NCI-H2196 treated with DMSO at 0.1 percent for 48 hours (cell line): ENCODE measurements at regions not wholly inside any gene's neighbourhood (a gene's known extent, or its start where the extent isn't known, plus 50 kb on each side); places are given as distances from the start of the nearest gene placed in this dataset.
A peak's percentile ranks its signal among the peaks of the same experiment; 100 is the strongest.

Source experiments
- DNase-seq: peaks from one replicate; lab custom pipeline; 2025; ENCODE audit not compliant: unreplicated experiment; lab: John Stamatoyannopoulos, UW

DNA sequence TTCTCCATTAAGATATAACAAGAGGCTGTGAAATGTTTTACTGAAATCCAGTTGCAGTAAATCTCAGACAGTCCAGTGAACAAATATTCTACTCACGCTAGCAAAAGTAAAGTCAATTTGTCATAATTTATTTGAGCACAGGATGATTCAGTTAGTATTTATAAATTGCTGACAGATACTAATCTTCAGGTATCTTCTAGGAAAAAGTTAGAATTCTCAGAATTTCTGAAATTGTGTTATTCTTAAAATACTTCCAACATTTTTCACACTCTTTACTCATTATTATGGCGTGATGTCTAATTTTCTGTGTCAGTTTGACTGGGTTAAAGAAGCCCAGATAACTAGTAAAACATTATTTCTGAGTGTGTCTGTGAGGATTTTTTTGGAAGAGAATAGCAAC is 460.2 kb upstream of the ACVR2A start:
- DNase-seq: no peak

DNA sequence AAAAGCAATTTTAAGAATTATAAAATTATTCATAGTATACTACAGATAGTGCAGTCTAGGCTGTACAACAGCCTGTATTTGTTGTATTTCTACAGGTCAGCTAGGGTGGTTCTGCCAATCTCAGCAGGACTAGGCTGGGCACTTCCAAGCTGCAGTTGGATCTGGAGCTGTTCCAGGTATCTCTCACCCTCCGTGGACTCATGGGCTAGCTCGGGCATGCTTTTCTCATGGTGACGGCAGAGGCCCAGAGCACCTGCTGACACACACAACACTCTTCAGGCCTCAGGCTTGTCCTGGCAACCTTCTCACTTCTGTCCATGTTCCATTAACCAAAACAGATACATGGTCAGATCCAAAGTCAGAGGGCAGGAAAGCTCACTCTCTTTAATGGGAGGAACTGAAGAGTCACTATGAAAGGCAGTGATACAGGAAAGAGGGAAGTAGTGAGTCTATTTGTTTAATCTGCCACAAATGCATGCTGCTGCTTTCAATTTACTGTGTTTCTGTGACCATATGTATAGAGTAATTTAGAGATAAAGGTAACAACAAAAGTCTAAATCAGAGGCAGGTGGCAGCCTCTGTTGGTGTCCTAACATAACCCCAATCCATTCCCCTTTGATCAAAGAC is 462.4 kb upstream of the ACVR2A start:
- peak; percentile 93 for DNase-seq

DNA sequence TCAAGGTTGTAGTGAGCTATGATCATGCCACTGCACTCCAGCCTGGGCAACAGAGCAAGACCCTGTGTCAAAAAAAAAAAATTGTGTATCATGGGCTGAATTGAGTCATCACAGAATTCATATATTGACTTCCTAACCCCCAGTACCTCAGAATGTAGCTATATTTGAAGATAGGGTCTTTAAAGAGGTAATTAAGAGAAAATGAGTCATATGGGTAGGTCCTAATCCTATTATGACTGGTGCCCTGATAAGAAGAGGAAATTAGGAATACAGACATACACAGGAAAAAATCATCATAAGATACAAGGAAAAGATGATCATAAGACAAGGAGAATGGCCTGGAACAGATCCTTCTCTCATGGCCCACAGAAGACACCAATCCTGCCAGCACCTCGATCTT is 466.4 kb upstream of the ACVR2A start:
- no peak for DNase-seq

DNA sequence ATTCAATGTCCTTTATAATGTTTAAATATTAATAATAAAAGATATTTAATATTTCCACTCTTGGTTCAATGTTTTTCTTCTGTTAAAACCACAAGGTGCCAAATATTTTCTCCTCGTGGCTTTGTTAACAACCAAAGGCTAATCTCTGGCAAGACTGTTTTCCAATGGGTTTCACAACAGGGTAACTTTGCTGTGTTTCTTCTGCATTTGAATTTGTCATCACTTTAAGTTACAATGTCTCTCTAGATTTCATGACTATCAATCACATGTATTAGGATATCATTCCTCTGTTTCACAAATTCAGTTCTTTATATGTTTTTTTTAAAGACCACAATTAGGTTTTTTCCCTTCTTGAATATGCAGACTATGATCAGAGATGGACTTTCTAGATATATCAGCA is 469.8 kb upstream of the ACVR2A start:
- DNase-seq: no peak

DNA sequence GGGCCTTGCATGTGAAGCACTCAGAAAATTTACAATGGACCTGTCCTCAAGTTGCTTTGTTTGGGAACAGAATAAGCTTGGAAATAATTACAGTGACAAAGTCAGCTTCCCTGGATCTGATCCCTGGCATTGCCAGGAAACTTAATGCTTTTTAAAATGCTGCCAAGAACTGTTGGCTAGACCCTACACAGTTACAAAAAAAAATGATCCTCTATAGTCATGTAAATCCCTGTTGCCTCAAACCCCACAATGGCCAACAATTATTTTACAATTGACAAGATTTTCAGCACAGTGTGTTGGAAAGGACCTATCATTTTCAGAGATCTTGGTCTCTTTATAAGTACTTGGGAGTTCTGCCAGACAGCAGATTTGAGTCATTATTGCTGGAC is 470.4 kb upstream of the ACVR2A start:
- DNase-seq: peak; percentile 31

DNA sequence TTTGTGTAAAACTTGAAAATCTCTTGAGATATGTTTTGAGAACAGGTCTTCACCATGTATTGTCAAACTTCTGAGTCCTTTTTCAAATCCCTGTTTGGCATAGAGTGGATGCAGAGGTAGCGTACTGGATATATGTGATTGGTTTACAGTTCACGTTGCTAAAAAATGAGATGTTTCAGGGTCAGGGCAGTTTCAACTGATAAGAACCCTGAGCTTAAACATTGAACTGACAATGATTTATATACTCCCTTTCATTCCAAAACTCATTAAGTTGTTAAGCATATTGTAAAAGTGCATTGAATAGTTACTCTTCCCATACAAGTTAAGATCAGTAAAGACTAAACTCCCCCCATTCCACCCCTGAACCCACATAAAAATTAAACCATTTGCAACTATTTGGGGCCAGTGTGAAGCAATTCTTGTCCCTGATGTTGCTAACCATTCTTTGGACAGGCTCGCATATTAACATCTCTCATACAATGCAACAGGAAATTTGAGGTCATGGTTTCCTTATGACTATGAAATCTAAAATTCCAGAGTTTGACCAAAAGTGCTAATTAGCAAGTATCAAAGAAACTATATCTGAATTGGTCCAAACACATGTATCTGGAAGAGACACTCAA is 470.9 kb upstream of the ACVR2A start:
- DNase-seq: no peak

- no peak for DNase-seq
Measured at GRCh38 chr2:147368306-147368705, 476.5 kb upstream of the ACVR2A start.

DNA sequence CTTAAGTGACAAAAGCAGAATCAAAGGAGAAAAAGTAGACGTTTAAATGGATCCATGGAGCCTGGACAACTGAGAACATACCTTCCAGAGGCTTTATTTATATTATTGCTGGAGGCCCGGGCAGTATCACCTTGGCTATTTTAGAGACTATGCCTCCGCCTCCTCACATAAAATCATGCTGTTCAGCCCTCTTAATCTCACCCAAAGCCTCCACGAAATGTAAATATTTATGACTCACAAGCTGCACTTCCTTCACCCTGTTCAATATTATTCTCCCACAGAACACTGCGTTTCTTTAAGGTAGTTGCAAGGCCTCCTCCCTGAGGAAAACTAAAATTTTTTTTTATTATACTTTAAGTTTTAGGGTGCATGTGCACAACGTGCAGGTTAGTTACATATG is 478.6 kb upstream of the ACVR2A start:
- no peak for DNase-seq

- no peak for DNase-seq
Measured at GRCh38 chr2:147365622-147366021, 479.2 kb upstream of the ACVR2A start.

DNA sequence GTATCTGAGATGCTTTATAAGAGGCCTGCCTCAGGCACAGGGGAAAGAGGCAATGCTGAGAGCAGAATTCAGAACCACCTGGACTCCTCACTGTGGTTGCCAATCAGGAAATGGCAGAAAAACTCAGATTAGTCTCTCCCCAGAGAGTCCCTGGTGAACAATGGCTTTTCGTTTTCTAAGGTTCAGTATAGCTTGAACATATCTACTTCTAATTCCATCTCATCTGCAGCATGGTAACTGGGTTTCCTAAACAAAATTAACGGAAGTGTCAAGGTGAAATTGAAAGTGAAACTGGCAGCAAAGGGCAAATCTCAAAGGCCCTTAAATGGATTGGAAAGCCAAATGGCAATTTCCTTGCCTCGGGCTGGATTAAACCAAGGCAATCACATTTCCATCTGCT is 480.2 kb upstream of the ACVR2A start:
- DNase-seq: peak; percentile 41

DNA sequence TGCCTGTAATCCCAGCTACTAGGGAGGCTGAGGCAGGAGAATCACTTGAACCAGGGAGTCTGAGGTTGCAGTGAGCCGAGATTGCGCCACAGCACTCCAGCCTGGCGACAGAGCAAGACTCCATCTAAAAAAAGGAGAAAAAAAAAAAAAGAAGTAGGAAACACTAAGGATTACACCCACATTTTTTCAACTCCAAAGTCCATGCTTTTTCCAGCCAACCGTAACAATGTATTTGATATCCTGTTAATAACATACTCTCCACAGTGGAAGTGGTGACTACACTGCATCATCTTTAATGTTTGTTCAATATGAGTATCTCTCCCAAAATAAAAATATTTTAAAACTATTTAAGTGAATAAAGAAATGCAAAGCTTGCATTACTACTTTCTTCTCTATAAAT is 481.6 kb upstream of the ACVR2A start:
- DNase-seq: no peak

DNA sequence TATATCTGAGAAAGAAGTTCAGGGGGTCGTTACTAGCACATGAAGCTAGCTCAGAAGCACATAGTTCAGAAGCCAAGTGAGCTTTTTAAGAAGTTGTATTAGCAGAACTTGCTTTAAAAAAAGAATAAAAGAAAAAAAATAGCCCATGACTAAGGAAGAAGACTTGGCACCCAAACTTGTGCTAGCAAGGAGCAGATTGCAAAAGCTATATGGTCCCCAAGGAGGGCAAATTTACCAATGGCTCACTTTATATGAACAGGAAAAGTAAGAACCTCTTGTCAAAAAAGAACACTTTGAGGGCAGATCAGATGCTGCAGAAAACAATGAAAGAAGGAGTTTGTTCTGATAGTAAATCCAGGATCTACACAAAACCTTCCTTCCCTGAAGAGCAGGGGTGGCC is 486.5 kb upstream of the ACVR2A start:
- no peak for DNase-seq

DNA sequence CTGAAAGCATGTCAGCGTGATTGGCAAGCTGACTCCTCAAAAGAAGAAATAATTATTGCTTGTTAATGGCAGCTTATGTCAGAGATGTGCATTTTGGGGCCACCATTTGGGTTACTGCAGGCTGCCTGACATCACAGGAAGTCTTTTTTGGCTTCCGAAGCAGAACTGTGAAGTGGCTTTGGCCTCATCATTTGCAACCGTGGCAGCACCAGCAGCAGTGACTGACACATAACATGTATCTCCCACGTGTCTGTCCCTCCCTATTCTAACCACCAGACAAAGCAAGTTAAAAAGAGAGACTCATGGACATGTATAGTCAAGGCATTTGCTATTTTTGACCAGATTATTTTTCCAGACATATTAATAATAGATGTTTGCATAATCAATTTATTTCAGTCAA is 488.7 kb upstream of the ACVR2A start:
- DNase-seq: no peak

DNA sequence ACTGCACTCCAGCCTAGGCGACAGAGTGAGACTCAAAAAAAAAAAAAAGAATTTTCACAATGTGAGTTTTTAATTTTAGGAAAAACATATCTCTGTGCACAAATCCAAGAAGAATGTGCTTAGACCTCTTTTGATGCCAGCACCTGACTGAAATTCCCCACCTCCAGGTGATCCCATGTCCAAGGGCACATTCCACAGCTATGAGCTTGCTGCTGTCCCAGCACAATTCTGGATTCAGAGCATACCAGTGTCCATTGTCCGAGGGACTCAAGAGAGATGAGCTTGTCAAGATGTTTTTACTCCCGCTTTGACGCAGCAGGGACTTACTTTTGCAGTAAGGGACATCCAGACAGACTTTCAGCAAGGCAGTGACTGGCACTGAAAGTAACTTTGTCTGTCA is 489.1 kb upstream of the ACVR2A start:
- DNase-seq: no peak

DNA sequence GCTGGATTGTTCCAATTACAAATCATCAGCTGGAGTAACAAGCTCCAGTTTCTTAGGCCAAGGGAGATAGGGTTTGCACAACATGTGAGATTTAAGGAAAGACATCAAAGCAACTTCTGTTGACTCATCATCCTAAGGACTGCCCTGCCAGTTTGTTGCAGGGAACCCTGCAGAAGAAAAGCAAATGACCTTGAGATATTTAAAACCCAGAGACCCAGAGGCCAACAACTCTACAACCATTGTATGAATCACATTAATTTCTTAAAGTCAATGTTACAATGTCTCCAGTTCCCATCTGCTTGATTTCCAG is 491.8 kb upstream of the ACVR2A start:
- DNase-seq: no peak

DNA sequence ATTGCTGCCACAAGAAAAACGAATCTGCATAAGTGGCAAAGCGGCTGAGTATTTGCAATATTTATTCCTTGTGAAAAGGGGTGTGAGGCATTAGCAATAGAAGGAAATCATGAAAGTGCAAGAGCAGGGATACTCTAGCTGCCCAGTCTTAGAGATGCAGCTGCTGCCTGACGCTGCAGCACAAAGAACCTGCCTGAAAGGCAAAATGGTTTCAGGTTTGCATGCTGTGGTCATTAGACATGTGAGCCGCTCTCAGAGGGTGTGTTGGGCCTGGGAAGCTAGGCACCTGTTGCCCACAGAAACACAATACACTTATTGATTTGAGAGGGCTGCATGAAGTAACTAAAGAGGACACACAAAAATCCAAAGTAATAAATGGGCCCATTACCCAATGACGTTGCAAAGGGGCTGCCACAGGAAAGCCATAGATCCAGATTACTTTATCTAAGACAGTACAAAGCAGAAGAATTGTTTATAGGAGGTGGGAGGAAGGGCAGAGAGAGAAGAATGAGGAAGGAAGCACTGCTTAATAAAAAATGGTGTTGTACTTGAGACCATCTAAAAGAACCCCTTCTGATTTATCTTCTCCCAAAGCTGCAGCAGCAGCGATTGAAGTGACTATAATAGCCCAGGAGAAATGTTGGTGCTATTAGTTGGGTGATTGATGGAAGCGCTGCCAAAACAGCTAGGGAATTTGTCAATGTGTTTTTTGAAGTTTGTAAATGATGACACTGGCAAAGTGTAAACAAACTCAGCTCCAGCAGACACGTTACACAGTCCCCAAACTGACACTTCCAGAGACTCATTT is 492.4 kb upstream of the ACVR2A start:
- DNase-seq: peak; percentile 84

DNA sequence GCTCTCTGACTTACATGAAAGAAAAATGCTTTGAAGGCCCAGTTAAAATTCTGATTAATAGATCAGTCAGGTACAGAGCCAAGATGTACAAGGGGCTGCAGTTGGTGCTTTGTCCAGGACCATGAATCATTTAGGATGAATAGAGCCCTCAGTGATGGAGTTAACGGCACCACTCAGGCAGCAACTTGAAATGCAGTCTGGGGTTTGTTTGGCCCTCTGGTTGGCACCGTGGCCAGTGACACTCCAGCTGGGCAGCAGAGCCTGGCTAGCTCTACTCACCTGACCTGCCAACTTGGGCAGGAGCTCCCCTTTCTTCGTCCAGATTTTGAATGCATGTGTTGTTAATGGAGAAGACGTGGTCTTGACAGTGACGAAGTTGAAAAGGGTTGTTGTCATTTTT is 493.0 kb upstream of the ACVR2A start:
- DNase-seq: peak; percentile 34

- DNase-seq: no peak
Measured at GRCh38 chr2:147348931-147349555, 495.8 kb upstream of the ACVR2A start.

GRCh38 chr2:147346142-147346541 is 498.7 kb upstream of the ACVR2A start:
- no peak for DNase-seq

DNA sequence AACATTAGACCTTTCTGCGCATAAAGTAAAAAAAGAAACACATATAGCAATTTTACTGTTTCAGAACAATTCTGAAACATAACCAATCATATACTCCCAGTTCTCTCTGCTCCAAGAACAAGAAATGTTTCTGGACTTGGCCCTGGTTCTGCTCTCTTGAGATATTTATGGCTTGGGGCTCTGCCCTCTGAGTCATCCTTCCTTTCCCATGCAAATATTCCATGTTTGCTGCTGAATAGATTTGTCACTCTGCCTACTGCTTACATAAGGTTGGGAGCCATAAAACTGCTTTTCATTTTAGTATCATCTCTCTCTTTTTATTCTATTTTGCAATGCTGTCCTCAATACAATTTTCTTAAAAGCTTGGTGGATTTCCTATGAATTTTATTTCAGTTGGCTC is 499.6 kb upstream of the ACVR2A start:
- DNase-seq: no peak

DNA sequence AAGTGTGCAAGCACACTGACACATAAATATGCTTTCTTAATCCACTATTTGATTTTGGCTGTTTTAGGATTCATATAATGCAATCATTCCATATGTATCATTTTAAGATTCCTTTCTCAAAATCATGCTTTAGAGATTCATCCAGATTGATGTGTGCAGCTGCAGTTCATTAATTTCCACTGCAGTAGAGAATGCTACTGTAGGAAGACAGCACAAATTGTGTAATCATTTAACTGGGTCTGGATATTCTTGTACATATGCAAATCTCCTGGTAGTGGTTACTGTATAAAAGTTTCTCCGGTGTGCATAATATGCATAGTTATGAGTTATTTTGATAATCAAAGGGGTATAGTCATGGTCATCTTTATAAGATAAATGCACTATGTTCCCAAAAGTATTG is 502.5 kb upstream of the ACVR2A start:
- no peak for DNase-seq

DNA sequence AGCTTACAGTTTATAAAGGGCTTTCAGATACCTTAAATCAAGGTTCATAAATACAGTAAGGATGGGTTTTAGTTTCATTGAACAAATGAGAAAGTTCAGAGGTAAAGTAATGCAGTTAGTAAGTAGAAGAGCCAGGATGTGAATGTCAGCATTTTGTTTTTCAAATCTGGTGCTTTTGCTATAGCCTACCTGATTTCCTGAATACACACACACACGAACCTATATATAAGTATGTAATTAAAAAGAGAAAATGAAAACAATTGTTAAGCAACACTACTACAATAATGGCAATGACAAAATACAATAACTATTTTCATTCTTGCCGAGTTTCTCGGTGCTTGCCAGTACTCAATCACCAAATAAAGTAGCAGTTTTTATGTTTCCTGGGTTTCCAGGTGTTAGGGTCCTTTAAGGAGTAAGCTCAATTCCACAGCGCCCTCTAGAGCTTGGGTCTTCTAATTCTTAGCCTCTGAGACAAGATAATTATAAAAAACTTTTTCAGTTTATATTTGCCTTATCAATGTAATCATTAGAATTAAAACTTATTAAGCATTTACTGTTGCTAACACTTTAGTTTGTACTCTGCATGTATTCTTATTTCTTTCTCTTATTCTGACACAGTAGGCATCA is 512.9 kb upstream of the ACVR2A start:
- DNase-seq: no peak
